NCI-H748 treated with DMSO at 0.1 percent for 48 hours (cell line): ENCODE measurements at regions not wholly inside any gene's neighbourhood (a gene's known extent, or its start where the extent isn't known, plus 50 kb on each side); places are given as distances from the start of the nearest gene placed in this dataset.
"Not testable (repeated sequence)": the region's sequence is repeated elsewhere in the genome, so short reads cannot be mapped to it uniquely, and the experiment has no call there.

Source experiments
- DNase-seq: peaks from one replicate; lab custom pipeline; 2025; lab: John Stamatoyannopoulos, UW

- DNase-seq = not testable (repeated sequence)
These were observed 115.6 kb upstream of the MBNL1 start for GRCh38 chr3:152153115-152153514.

DNA sequence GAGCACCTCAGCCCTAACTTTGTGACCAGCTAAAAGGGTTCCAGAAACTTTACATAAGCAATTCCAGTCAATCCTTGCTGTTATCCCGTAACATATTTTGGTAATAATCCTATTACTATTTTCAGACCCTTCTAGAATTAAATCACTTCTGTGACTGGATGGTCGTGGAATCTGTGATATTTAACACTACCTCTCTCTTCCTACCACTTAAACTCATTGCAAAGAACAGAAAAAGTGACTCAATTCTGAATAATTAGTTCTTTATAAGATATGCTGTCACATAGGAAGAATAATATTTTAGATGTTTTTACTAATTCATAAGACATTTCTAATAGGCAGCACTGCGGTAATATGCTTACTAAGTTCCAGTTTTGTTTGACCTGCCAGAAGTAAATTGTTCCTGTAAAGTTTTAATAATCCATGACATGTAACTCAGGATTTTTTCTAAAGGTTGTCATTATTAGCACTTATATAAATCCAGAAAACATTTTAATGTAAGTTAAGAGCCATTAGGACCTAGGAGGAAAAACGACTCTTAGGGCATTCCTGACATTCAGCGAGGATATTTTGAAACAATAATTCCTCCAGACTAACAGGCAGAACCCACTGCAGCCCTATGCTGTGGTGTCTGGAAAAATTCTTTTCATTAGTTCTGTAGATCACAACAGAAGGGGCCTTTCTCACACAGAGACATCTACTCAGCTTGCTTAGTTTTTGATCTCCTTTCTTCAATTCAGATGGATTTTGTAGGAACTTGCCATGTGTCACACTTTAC lies 113.3 kb upstream of the MBNL1 start:
- DNase-seq = no peak

- no peak for DNase-seq
These were observed 111.8 kb upstream of the MBNL1 start for GRCh38 chr3:152156880-152157279.

GRCh38 chr3:152157337-152157736 lies 111.4 kb upstream of the MBNL1 start:
- DNase-seq = no peak

DNA sequence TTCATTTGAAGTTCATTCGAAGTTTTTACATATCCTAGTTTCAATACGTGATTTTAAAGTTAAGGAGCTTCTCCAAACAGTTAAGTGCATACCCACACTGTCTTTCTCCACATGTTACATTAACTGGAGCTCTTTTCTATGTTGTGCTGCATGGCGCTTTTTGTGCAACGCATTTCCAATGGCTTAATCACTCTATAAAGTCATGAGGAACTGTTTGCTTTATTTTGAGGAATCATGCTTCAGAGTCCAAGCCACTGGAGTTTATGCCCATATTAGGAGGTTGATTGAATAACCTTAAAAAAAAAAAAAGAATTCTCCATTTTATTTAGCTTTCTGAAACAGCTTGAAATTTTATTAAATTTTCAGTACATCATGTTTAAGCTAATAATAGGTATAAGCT lies 109.4 kb upstream of the MBNL1 start:
- no peak for DNase-seq

GRCh38 chr3:152160350-152161011 lies 108.2 kb upstream of the MBNL1 start:
- no peak for DNase-seq

DNA sequence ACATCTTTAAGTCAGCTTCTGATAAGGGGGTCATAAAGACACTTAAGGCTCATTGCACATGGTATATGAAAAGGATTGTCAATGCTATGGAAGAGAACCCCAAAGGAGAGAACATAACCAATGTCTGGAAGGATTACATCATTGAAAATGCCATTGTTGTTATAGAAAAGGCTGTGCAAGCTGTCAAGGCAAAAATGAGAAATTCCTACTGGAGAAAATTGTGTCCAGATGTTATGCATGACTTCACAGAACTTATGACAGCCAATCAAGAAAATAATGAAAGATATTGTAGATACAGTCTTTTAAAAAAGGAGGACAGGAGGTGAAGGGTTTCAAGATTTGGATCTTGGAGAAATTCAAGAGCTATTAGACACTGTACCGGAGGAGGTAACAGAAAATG lies 96.3 kb upstream of the MBNL1 start:
- DNase-seq = no peak

DNA sequence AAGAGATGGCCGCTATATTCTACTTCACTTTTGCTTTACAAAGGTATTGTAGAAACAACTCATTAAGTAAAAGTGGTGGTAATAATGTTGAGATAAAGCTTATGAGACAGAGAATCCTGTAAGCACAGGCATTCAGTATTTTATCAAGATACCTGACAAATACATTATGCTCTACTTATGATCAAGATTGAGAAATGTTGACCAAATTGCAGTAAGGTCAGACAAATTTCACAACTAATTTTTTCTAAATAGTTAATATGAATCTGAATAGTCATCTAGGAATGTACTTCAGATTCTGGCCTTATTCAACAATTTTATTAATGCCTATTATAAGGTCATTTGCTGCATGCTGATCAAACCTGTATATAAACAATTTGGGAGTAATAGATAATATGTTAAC lies 95.1 kb upstream of the MBNL1 start:
- DNase-seq = no peak

DNA sequence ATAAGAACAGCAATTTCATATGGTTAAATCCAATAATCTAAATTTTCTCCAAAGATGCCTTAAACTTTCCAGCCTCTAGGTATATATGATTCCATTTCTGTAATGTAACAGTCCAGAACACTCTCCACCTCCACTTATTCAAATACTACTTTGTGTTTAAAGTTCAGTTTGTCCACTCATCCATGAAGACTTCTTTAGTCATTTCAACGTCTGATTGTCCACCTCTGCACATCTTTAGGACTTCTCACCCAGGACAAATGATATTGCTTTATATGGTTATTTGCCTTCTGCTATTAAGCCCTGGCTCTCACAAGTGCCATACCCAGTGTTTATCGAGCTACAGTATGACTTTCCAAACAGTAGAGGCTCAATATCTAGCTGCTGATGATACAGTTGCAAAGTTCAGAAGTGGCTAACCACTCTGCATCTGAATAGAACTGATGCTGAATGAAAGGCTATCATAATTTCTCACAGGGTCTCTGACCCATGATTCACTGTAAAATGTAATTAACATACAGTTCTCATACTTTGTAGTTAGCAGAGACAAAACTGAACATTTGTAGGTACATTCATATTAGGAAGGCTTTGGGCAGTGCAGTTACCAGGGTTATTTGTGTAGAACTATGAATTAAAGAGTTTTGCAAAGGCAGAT lies 93.7 kb upstream of the MBNL1 start:
- DNase-seq = no peak

DNA sequence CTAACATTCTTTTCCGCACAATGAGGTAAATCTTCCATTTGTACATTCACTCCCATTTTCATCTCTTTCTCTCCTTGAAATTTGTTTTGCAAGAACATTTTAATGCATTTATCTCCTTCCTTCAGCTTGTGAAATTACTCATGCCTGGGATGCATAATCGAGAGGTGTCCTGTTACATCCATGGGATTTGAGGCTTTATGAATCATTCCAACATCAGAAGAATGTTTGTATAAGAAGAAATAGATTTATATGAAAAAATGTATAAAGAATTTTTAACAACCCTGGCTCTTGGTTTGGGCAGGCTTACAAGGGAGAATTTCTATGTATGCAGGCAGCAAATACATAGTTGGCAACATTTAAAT lies 93.2 kb upstream of the MBNL1 start:
- DNase-seq = no peak

GRCh38 chr3:152176241-152176640 lies 92.5 kb upstream of the MBNL1 start:
- no peak for DNase-seq

GRCh38 chr3:152176998-152177397 lies 91.7 kb upstream of the MBNL1 start:
- no peak for DNase-seq

DNA sequence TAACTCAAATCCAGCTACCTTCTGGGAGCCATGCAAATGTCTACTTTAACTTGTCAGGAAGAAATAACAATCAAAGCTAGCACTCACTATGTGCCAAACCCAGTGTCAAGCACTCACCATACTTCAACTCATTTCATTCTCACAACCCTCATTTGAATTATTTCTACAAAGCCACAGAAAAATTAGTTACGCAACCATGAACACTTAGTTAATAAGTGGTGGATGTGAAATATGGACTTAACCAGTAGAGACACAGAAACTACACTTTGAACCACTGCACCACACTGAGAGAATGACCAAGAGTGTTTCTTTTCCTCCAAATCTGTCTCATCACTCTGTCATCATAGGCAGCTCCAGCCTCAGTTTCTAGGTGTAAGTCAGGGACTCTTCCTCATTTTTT lies 91.0 kb upstream of the MBNL1 start:
- DNase-seq = no peak

GRCh38 chr3:152183473-152183872 lies 85.3 kb upstream of the MBNL1 start:
- no peak for DNase-seq

DNA sequence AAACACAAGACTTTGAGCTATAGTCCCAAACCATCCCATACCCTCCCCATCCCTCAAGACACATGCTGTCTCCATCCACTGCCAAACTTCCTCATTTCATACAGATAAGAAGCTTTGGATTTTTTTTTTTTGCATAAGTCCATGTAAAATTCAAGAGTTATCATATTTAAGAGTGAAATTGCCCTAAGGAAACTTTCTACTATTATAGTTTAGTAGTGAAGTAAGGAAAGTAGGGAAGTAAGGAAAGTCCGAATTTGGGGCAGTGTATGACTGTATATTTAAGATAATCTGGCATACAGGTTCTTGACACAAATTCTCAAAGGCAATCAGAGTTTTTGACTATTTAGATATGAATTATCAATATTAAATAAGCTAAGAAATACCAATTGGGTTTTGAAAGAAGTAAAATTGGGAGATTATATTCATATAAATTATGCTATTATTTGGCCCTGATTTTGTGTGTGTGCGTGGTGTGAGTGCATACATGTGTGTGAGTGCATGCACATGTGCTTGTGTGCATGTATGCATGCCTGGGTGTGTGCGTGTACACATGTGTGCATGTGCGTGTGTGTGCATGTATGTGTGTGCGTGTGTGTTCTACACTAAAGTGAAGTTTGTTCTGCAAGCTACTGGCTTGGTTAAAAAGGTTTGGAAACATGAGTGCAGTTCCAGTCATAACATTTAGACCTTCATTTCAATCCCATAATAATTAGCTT lies 83.6 kb upstream of the MBNL1 start:
- DNase-seq = no peak

GRCh38 chr3:152185891-152186630 lies 82.7 kb upstream of the MBNL1 start:
- DNase-seq = no peak

- DNase-seq = no peak
These were observed 78.0 kb upstream of the MBNL1 start for GRCh38 chr3:152190636-152191183.

DNA sequence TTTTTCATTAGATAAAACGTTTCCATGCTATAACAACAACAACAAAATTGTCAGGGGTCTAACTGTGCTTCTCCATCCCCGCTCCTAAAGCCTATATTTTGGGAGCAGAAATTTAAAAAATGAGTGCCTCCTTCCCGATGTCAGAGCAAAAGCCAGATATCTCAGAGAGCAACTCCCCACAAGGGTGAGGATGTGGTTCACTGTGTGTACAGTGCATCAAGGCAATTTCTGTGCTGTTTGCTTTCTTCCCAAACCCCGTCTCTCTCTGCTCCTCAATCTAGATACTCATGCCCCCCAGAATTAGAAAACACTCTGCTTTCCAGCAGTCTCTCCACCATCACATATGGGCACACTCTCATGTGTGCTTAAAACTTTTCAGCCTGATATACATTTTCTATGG lies 76.7 kb upstream of the MBNL1 start:
- DNase-seq = no peak

DNA sequence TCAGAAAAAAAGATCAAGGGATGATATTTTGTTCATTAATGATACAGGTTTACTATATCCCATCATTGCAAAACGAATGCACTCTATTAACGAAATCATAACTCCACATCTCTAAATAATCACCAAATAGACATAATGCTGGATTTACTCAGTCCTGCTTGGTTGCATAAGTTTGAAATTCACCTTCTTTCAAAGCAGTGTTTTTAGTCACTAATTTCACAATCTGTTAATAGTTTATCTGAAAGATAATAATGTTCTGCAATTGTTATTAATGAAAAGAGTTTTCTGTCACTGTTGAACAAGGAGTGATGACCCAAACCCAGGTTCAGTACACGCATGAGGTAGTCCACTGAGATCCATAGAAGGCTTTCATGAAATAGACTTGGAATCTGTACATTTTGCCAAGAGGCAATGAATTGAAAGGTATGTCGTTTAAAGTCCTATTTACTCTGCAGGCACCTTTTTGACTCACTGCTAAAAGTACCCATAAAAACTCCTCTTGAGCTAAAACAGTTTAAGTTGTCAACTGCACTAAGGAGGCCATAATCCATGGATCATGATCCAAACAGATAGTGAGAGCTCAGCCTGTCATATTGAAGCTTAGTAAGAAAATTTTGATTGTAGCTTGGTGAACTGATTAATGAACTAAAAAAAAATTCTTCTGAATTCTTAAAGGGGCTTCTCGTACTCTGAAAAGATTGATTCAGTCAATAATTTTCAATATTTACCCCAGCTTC lies 75.6 kb upstream of the MBNL1 start:
- DNase-seq = no peak

GRCh38 chr3:152193673-152194267 lies 75.0 kb upstream of the MBNL1 start:
- DNase-seq = no peak

GRCh38 chr3:152195206-152195605 lies 73.5 kb upstream of the MBNL1 start:
- no peak for DNase-seq
